ENCODE measurements at regions not wholly inside any gene's neighbourhood (a gene's known extent, or its start where the extent isn't known, plus 50 kb on each side); places are given as distances from the start of the nearest gene placed in this dataset.

DNA sequence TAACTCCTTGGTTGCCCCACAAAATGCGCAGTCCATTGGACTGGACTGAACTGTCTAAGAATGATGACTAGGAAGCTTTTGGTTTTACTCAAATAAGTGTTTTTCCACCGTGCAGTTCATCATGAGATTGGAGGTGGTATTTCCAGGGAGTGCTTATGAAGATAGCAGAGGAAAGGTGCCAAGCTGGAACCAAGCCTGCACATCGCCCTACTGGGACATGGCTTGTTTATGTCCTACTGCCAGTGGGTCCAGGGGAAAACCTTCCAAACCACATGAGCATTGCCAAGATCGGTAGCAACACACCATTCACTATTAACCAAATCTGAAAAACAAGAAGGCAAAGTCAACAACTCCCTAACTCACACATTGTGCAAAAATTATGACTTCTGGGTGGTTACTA is 54.7 kb upstream of the DSCAM start:
- Mint-ChIP-seq H3K27me3 (ENCODE audit: unreplicated experiment) (no peaks in the 10 kb centered on the region), H3K4me1 (ENCODE audit: unreplicated experiment) (no peaks in the 10 kb centered on the region), H3K9me3 (ENCODE audit: unreplicated experiment) (peaks cover 51% of the 10 kb centered on the region), H3K27ac (ENCODE audit: unreplicated experiment) (no peak overlapping the region), H3K4me3 (ENCODE audit: unreplicated experiment) (no peak overlapping the region), H3K36me3 (ENCODE audit: unreplicated experiment) (no peaks in the 10 kb centered on the region)
- no peak for DNase-seq (ENCODE audit: extremely low spot score, unreplicated experiment)
- TF ChIP-seq, protein P1, sequence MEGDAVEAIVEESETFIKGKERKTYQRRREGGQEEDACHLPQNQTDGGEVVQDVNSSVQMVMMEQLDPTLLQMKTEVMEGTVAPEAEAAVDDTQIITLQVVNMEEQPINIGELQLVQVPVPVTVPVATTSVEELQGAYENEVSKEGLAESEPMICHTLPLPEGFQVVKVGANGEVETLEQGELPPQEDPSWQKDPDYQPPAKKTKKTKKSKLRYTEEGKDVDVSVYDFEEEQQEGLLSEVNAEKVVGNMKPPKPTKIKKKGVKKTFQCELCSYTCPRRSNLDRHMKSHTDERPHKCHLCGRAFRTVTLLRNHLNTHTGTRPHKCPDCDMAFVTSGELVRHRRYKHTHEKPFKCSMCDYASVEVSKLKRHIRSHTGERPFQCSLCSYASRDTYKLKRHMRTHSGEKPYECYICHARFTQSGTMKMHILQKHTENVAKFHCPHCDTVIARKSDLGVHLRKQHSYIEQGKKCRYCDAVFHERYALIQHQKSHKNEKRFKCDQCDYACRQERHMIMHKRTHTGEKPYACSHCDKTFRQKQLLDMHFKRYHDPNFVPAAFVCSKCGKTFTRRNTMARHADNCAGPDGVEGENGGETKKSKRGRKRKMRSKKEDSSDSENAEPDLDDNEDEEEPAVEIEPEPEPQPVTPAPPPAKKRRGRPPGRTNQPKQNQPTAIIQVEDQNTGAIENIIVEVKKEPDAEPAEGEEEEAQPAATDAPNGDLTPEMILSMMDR (IDR thresholded peaks at IDR 0.05) = no peak

DNA sequence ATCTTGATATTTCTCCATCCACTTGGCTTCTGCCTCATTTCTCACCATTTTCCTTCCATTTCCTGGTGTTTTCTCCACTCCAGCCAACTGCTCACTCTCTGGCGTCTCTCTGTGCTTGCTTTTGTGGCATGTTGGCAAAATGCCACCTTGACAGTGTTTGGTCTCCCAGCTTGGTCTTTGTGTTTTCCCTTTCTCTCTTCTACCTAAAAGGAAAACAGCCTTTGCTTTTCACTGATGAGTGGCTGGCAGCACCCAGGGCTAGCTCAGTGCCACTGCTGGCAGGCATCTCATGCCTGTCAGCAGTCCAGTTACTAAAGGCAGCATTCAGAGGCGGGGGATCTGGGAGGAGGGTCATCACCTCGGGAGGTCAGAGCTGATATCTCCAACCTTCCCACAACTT is 55.3 kb upstream of the DSCAM start:
- no peak for DNase-seq (ENCODE audit: extremely low spot score, unreplicated experiment)
- Mint-ChIP-seq H3K36me3 (ENCODE audit: unreplicated experiment) (no peaks in the 10 kb centered on the region), H3K9me3 (ENCODE audit: unreplicated experiment) (peaks cover 46% of the 10 kb centered on the region), H3K27me3 (ENCODE audit: unreplicated experiment) (no peaks in the 10 kb centered on the region), H3K4me1 (ENCODE audit: unreplicated experiment) (no peaks in the 10 kb centered on the region), H3K4me3 (ENCODE audit: unreplicated experiment) (no peak overlapping the region), H3K27ac (ENCODE audit: unreplicated experiment) (no peak overlapping the region)
- TF ChIP-seq, protein P1 (IDR thresholded peaks at IDR 0.05) = no peak

GRCh38 chr21:40902993-40903392 is 56.0 kb upstream of the DSCAM start:
- Mint-ChIP-seq H3K27ac (ENCODE audit: unreplicated experiment) (no peak overlapping the region), H3K4me3 (ENCODE audit: unreplicated experiment) (no peak overlapping the region), H3K4me1 (ENCODE audit: unreplicated experiment) (no peaks in the 10 kb centered on the region), H3K27me3 (ENCODE audit: unreplicated experiment) (no peaks in the 10 kb centered on the region), H3K36me3 (ENCODE audit: unreplicated experiment) (no peaks in the 10 kb centered on the region), H3K9me3 (ENCODE audit: unreplicated experiment) (peaks cover 46% of the 10 kb centered on the region)
- TF ChIP-seq, protein P1 (IDR thresholded peaks at IDR 0.05) = no peak
- DNase-seq (ENCODE audit: extremely low spot score, unreplicated experiment) = no peak

- TF ChIP-seq, protein P1 (IDR thresholded peaks at IDR 0.05) = no peak
- H3K36me3 Mint-ChIP-seq (ENCODE audit: unreplicated experiment) = no peaks in the 10 kb centered on the region
- no peak overlapping the region for H3K27ac Mint-ChIP-seq (ENCODE audit: unreplicated experiment)
- H3K4me3 Mint-ChIP-seq (ENCODE audit: unreplicated experiment) = no peak overlapping the region
- DNase-seq (ENCODE audit: extremely low spot score, unreplicated experiment) = no peak
- H3K27me3 Mint-ChIP-seq (ENCODE audit: unreplicated experiment) = no peaks in the 10 kb centered on the region
- H3K9me3 Mint-ChIP-seq (ENCODE audit: unreplicated experiment) = peaks cover 36% of the 10 kb centered on the region
- H3K4me1 Mint-ChIP-seq (ENCODE audit: unreplicated experiment) = no peaks in the 10 kb centered on the region
Measured at GRCh38 chr21:40905251-40905650, 58.3 kb upstream of the DSCAM start.

GRCh38 chr21:40912375-40912774 is 65.4 kb upstream of the DSCAM start:
- no peak overlapping the region for H3K4me3 Mint-ChIP-seq (ENCODE audit: unreplicated experiment)
- no peaks in the 10 kb centered on the region for H3K27me3 Mint-ChIP-seq (ENCODE audit: unreplicated experiment)
- no peaks in the 10 kb centered on the region for H3K4me1 Mint-ChIP-seq (ENCODE audit: unreplicated experiment)
- no peak overlapping the region for H3K27ac Mint-ChIP-seq (ENCODE audit: unreplicated experiment)
- peaks cover 22% of the 10 kb centered on the region for H3K9me3 Mint-ChIP-seq (ENCODE audit: unreplicated experiment)
- TF ChIP-seq, protein P1 (IDR thresholded peaks at IDR 0.05) = no peak
- DNase-seq (ENCODE audit: extremely low spot score, unreplicated experiment) = no peak
- no peaks in the 10 kb centered on the region for H3K36me3 Mint-ChIP-seq (ENCODE audit: unreplicated experiment)

All from osteocyte (in vitro differentiated cells).